NCI-H774 (cell line): ENCODE measurements at regions not wholly inside any gene's neighbourhood (a gene's known extent, or its start where the extent isn't known, plus 50 kb on each side); places are given as distances from the start of the nearest gene placed in this dataset.
"Not testable (repeated sequence)": the region's sequence is repeated elsewhere in the genome, so short reads cannot be mapped to it uniquely, and the experiment has no call there.

Source experiments
- DNase-seq: peaks from one replicate; lab custom pipeline; 2025; lab: John Stamatoyannopoulos, UW

GRCh38 chr13:58504202-58504700 lies 872.7 kb downstream of the PCDH17 start:
- not testable (repeated sequence) for DNase-seq

GRCh38 chr13:58505262-58505920 lies 873.8 kb downstream of the PCDH17 start:
- DNase-seq = not testable (repeated sequence)

GRCh38 chr13:58528351-58528750 lies 896.8 kb downstream of the PCDH17 start:
- DNase-seq = no peak

GRCh38 chr13:58531614-58532013 lies 900.1 kb downstream of the PCDH17 start:
- no peak for DNase-seq

GRCh38 chr13:58542530-58542929 lies 911.0 kb downstream of the PCDH17 start:
- DNase-seq = no peak

- no peak for DNase-seq
Observed at GRCh38 chr13:58547419-58547818, 915.9 kb downstream of the PCDH17 start.

- DNase-seq = no peak
Observed at GRCh38 chr13:58566176-58566575, 934.6 kb downstream of the PCDH17 start.

- no peak for DNase-seq
Observed at GRCh38 chr13:58573743-58574142, 942.2 kb downstream of the PCDH17 start.

GRCh38 chr13:58574791-58575190 lies 943.2 kb downstream of the PCDH17 start:
- no peak for DNase-seq

- no peak for DNase-seq
Observed at GRCh38 chr13:58579468-58579867, 947.9 kb downstream of the PCDH17 start.

GRCh38 chr13:58583966-58584365 lies 952.4 kb downstream of the PCDH17 start:
- no peak for DNase-seq

- no peak for DNase-seq
Observed at GRCh38 chr13:58584610-58585009, 953.1 kb downstream of the PCDH17 start.

- DNase-seq = no peak
Observed at GRCh38 chr13:58587183-58587582, 955.6 kb downstream of the PCDH17 start.

- DNase-seq = no peak
Observed at GRCh38 chr13:58592052-58592451, 960.5 kb downstream of the PCDH17 start.

GRCh38 chr13:58592786-58593185 lies 961.2 kb downstream of the PCDH17 start:
- DNase-seq = no peak

- DNase-seq = no peak
Observed at GRCh38 chr13:58594747-58595600, 963.4 kb downstream of the PCDH17 start.

- DNase-seq = no peak
Observed at GRCh38 chr13:58597552-58597951, 966.0 kb downstream of the PCDH17 start.

GRCh38 chr13:58598241-58598640 lies 966.7 kb downstream of the PCDH17 start:
- DNase-seq = no peak

GRCh38 chr13:58611117-58611516 lies 979.6 kb downstream of the PCDH17 start:
- no peak for DNase-seq

GRCh38 chr13:58617880-58618665 lies 986.5 kb downstream of the PCDH17 start:
- DNase-seq = no peak

GRCh38 chr13:58619396-58620113 lies 988.0 kb downstream of the PCDH17 start:
- no peak for DNase-seq

- DNase-seq = no peak
Observed at GRCh38 chr13:58620176-58620575, 988.6 kb downstream of the PCDH17 start.
